CD14-positive monocyte (primary cell): ENCODE measurements at regions not wholly inside any gene's neighbourhood (a gene's known extent, or its start where the extent isn't known, plus 50 kb on each side); places are given as distances from the start of the nearest gene placed in this dataset.

Source experiments
- DNase-seq, 3 donors: peaks; one replicate each; pipeline ENCODE4 v3.0.0-alpha.2; 2011 to 2022
- H2AFZ ChIP-seq: 2 replicates; pipeline ENCODE4 v1.6.0; 2012; ENCODE audit warnings: mild to moderate bottlenecking, low read depth, low read length, inconsistent platforms; ENCODE audit not compliant: insufficient read depth, poor library complexity, severe bottlenecking
- H3K27ac ChIP-seq, 2 donors: 1 replicate in 1 of 2; 2 replicates in 1 of 2; pipeline ENCODE4 v1.5.1; 2012 to 2013; ENCODE audit warnings: low read length in 2 of 2, control low read depth in 1 of 2, inconsistent platforms in 1 of 2, low read depth in 1 of 2, mild to moderate bottlenecking in 1 of 2
- H3K27me3 ChIP-seq, 2 donors: one replicate each; pipeline versions ENCODE4 v1.6.0 to v1.6.1; 2011 to 2013; ENCODE audit warnings: low read length in 2 of 2; ENCODE audit not compliant: control insufficient read depth in 2 of 2, insufficient read depth in 2 of 2
- H3K36me3 ChIP-seq, 2 donors: replicated peaks in 1 of 2; 1 replicate in 1 of 2; 2 replicates in 1 of 2; pipeline versions ENCODE4 v1.5.1 to v1.6.1; 2012 to 2013; ENCODE audit warnings: low read length in 2 of 2, control low read depth in 1 of 2, inconsistent platforms in 1 of 2, mild to moderate bottlenecking in 1 of 2; ENCODE audit not compliant: insufficient read depth in 2 of 2, control insufficient read depth in 1 of 2
- H3K4me1 ChIP-seq, 2 donors: 1 replicate in 1 of 2; 2 replicates in 1 of 2; pipeline versions ENCODE4 v1.5.1 to v1.6.1; 2012 to 2013; ENCODE audit warnings: low read length in 2 of 2, control low read depth in 1 of 2, inconsistent platforms in 1 of 2, mild to moderate bottlenecking in 1 of 2, moderate library complexity in 1 of 2; ENCODE audit not compliant: insufficient read depth in 2 of 2, control insufficient read depth in 1 of 2
- H3K4me2 ChIP-seq: replicated peaks from 2 replicates; pipeline ENCODE3; 2012; ENCODE audit warnings: low read length, moderate library complexity, mild to moderate bottlenecking; ENCODE audit not compliant: poor library complexity, severe bottlenecking; ENCODE audit errors: extremely low read depth
- H3K4me3 ChIP-seq, 3 experiments: fragments of 200-600 bp in 1 of 3; sonication (generic) in 1 of 3; replicated peaks in 1 of 3; 1 replicate in 2 of 3; 2 replicates in 1 of 3; pipeline ENCODE4 v1.5.1; 2011 to 2013; ENCODE audit warnings: low read length in 3 of 3, mild to moderate bottlenecking in 3 of 3, control low read depth in 2 of 3, low read depth in 2 of 3, inconsistent platforms in 1 of 3, moderate library complexity in 1 of 3
- H3K79me2 ChIP-seq: 2 replicates; pipeline ENCODE4 v1.6.0; 2012; ENCODE audit warnings: mild to moderate bottlenecking, control low read depth, inconsistent platforms, low read length, moderate library complexity; ENCODE audit not compliant: insufficient read depth
- H3K9ac ChIP-seq: 2 replicates; pipeline ENCODE4 v1.6.0; 2017; ENCODE audit warnings: low read length, mild to moderate bottlenecking; ENCODE audit not compliant: insufficient read depth, poor library complexity, severe bottlenecking
- H3K9me3 ChIP-seq, 2 donors: replicated peaks in 1 of 2; 1 replicate in 1 of 2; 2 replicates in 1 of 2; pipeline versions ENCODE4 v1.5.1 to v1.6.1; 2012 to 2013; ENCODE audit warnings: low read length in 2 of 2, control low read depth in 1 of 2; ENCODE audit not compliant: control insufficient read depth in 1 of 2, insufficient read depth in 1 of 2
- H4K20me1 ChIP-seq: 2 replicates; pipeline ENCODE4 v1.6.0; 2012; ENCODE audit warnings: mild to moderate bottlenecking, low read length, control low read depth, moderate library complexity; ENCODE audit not compliant: insufficient read depth
- H3K27ac Mint-ChIP-seq, 7 donors: one replicate each; pipeline ENCODE4 v1.8.0; 2020; ENCODE audit warnings: mild to moderate bottlenecking in 7 of 7, mixed read lengths in 7 of 7, moderate library complexity in 6 of 7, inconsistent platforms in 2 of 7
- H3K27me3 Mint-ChIP-seq, 3 donors: one replicate each; pipeline ENCODE4 v1.8.0; 2021 to 2022; ENCODE audit warnings: low read depth in 3 of 3, mild to moderate bottlenecking in 3 of 3, mixed read lengths in 3 of 3, moderate library complexity in 3 of 3, inconsistent platforms in 1 of 3
- H3K36me3 Mint-ChIP-seq, 2 donors: one replicate each; pipeline ENCODE4 v1.8.0; 2020; ENCODE audit warnings: mixed read lengths in 2 of 2, inconsistent platforms in 1 of 2, mild to moderate bottlenecking in 1 of 2
- H3K4me1 Mint-ChIP-seq: one replicate; pipeline ENCODE4 v1.8.0; 2020; ENCODE audit warnings: mild to moderate bottlenecking, mixed read lengths
- H3K4me3 Mint-ChIP-seq, 2 donors: one replicate each; pipeline ENCODE4 v1.8.0; 2020; ENCODE audit warnings: mild to moderate bottlenecking in 2 of 2, mixed read lengths in 2 of 2, moderate library complexity in 1 of 2
- H3K9me3 Mint-ChIP-seq, 7 donors: one replicate each; pipeline ENCODE4 v1.8.0; 2020 to 2022; ENCODE audit warnings: mixed read lengths in 7 of 7, mild to moderate bottlenecking in 6 of 7, moderate library complexity in 6 of 7, inconsistent platforms in 2 of 7
- WGBS: methylation state at CpG from one replicate; pipeline ENCODE4 v1.1.5; 2013; ENCODE audit warnings: missing lambda C conversion rate; ENCODE audit not compliant: insufficient coverage; 5-methylcytosine and 5-hydroxymethylcytosine counted together
- intact Hi-C, 2 donors: fragments of 100-400 bp; cut with micrococcal nuclease; formaldehyde crosslinking; loops; one replicate each; pipeline versions ENCODE4 v1.15.0 to v1.15.1; 2023
- TF ChIP-seq, protein P1 (sequence below): fragments of 200-600 bp; IDR thresholded peaks from one replicate; pipeline ENCODE4 v1.8.0; 2022; ENCODE audit warnings: antibody characterized with exemption, mild to moderate bottlenecking

DNA sequence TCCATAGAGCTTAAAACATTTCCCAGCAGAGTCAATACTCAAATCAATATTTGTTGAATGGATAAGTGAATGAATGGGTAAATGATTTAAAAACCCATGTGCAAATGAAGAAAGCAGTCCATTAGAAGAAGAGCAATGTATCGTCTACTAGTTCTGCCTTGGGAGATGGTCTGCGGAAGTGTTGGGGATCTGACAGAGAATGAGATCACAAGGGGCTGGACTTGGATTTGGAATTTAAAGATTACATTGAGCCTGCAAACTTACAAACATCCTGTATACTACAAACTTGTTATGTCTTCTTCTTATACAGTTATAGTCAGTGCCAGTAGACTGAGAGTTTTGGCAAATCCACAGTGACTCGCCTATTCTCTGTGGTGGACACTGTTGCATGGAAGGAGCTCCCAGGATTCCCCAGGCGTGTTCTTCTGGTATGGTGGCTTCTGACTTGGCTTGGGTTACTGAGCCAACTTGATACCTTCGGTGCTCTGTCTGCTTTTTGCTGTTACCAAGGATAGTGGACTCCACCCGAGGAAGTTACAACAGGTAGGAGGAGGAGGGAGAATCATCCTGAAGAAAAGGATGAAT, 163.3 kb upstream of the SERPINE2 start:
- DNase-seq = no peak
- H3K36me3 ChIP-seq = no peaks in the 10 kb centered on the region
- no peaks in the 10 kb centered on the region for H3K9me3 ChIP-seq
- no peaks in the 10 kb centered on the region for H4K20me1 ChIP-seq
- Mint-ChIP-seq H3K27ac (no peak overlapping the region), H3K4me1 (no peaks in the 10 kb centered on the region), H3K9me3 (peaks cover 0 to 5% (median 2%) of the 10 kb centered on the region in 7 donors), H3K4me3 (no peak overlapping the region), H3K27me3 (peaks cover 0 to 4% (median 2%) of the 10 kb centered on the region in 3 donors), H3K36me3 (no peaks in the 10 kb centered on the region)
- intact Hi-C loops = no loop called here
- WGBS = 89% methylated on average over 3 of the region's 6 CpGs
- H2AFZ ChIP-seq = no peak overlapping the region
- H3K79me2 ChIP-seq = no peaks in the 10 kb centered on the region
- H3K4me3 ChIP-seq = no peak overlapping the region
- no peak overlapping the region for H3K27ac ChIP-seq
- TF ChIP-seq, protein P1, sequence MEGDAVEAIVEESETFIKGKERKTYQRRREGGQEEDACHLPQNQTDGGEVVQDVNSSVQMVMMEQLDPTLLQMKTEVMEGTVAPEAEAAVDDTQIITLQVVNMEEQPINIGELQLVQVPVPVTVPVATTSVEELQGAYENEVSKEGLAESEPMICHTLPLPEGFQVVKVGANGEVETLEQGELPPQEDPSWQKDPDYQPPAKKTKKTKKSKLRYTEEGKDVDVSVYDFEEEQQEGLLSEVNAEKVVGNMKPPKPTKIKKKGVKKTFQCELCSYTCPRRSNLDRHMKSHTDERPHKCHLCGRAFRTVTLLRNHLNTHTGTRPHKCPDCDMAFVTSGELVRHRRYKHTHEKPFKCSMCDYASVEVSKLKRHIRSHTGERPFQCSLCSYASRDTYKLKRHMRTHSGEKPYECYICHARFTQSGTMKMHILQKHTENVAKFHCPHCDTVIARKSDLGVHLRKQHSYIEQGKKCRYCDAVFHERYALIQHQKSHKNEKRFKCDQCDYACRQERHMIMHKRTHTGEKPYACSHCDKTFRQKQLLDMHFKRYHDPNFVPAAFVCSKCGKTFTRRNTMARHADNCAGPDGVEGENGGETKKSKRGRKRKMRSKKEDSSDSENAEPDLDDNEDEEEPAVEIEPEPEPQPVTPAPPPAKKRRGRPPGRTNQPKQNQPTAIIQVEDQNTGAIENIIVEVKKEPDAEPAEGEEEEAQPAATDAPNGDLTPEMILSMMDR = no peak
- no peak overlapping the region for H3K4me2 ChIP-seq
- no peaks in the 10 kb centered on the region for H3K27me3 ChIP-seq
- H3K4me1 ChIP-seq = no peaks in the 10 kb centered on the region
- no peak overlapping the region for H3K9ac ChIP-seq

DNA sequence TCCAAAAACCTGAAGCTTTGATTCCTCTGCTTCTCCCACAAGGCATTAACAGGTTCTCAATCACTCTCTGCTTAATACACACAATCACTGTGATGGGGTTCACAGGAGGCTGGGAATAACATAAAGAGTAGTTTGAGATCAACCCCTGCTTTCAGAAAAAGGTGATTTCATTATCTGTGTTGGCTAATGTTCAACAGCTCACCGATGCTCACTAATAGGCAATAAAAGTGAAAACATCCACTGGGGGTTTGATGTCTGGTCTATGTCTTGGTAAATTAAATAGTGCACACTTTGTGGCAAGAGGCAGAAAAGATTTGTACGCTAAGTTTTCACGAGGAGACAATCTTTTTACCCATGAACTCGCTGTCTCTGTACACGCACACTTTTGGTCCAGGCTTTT, 159.3 kb upstream of the SERPINE2 start:
- no peak overlapping the region for H3K27ac ChIP-seq
- no peaks in the 10 kb centered on the region for H3K4me1 Mint-ChIP-seq
- WGBS = 100% methylated on average over 2 of the region's 5 CpGs
- H3K4me3 ChIP-seq = no peak overlapping the region
- H3K27me3 Mint-ChIP-seq = peaks cover 1 to 2% (median 2%) of the 10 kb centered on the region in 3 donors
- H3K79me2 ChIP-seq = no peaks in the 10 kb centered on the region
- no peak overlapping the region for H3K27ac Mint-ChIP-seq
- H3K4me1 ChIP-seq = no peaks in the 10 kb centered on the region
- TF ChIP-seq, protein P1 = no peak
- H3K27me3 ChIP-seq = no peaks in the 10 kb centered on the region
- H3K36me3 Mint-ChIP-seq = no peaks in the 10 kb centered on the region
- DNase-seq = no peak
- H3K9me3 Mint-ChIP-seq = peaks cover 0 to 8% (median 3%) of the 10 kb centered on the region in 7 donors
- H3K36me3 ChIP-seq = no peaks in the 10 kb centered on the region
- no peak overlapping the region for H3K4me2 ChIP-seq
- H3K4me3 Mint-ChIP-seq = no peak overlapping the region
- H2AFZ ChIP-seq = no peak overlapping the region
- H4K20me1 ChIP-seq = no peaks in the 10 kb centered on the region
- H3K9me3 ChIP-seq = peaks cover 0 to 2% of the 10 kb centered on the region in 2 donors
- no peak overlapping the region for H3K9ac ChIP-seq
- intact Hi-C loops = no loop called here
